NCI-H1930 (cell line): ENCODE measurements at regions not wholly inside any gene's neighbourhood (a gene's known extent, or its start where the extent isn't known, plus 50 kb on each side); places are given as distances from the start of the nearest gene placed in this dataset.

ENCODE experiments used
- DNase-seq, 2 experiments: peaks; one replicate each; lab custom pipeline; 2025; lab: John Stamatoyannopoulos, UW

DNA sequence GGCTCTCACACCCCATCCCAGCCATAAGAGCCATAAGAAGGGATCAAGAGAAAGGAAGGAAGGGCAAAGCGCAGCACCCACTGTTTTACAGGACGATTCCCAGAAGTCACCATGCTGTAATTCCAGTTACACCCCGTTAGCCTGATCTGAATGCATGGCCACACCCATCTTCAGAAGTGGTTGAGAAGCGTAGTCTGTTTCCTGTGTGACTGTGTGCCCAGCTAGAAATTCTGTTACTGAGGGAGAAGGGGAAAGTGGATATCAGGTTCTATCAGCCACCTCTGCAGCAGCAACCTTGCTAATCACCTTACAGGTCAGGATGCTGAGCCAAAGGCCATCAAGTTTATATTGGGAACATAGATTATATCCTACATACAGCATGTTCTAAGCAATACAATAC, 260.0 kb downstream of the ABHD5 start:
- DNase-seq, result no peak

DNA sequence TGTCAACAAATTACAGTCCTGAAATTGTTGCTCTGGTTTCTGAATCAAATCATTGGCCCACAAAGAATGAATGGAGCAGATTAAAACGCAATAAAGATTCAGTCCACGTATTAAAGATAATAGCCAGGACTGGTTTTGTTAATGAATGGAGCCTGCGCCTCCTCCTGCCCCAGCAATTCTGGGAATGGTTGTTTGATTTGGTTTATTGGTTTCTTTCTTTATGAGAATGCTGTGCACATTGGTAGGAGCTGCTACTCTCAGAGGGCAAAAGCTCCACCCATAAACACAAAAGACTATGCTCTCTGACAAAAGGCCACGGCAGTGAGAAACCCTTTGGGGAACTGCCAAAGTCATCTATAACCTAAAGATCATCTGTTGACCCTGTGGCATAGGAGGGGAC, 261.1 kb downstream of the ABHD5 start:
- no peak for DNase-seq

DNA sequence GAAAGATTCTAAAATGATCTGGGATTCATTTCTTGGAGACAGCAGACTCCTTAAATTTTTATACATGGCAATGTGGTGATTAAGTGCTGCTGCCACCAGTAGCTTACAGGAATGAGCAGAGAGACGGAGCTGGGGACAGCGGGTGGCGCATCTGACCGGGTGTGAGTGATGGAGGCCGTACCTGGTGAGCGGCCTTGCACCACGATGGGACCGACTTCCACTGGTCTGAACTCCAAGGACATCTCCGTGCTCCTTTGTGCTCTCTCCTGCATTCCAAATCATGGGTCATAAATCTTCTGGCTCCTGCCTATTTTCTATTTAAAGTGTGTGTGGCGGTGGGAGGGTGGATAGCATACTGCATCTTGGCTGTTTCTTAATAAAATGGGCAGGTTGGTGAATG, 262.6 kb downstream of the ABHD5 start:
- no peak for DNase-seq

DNA sequence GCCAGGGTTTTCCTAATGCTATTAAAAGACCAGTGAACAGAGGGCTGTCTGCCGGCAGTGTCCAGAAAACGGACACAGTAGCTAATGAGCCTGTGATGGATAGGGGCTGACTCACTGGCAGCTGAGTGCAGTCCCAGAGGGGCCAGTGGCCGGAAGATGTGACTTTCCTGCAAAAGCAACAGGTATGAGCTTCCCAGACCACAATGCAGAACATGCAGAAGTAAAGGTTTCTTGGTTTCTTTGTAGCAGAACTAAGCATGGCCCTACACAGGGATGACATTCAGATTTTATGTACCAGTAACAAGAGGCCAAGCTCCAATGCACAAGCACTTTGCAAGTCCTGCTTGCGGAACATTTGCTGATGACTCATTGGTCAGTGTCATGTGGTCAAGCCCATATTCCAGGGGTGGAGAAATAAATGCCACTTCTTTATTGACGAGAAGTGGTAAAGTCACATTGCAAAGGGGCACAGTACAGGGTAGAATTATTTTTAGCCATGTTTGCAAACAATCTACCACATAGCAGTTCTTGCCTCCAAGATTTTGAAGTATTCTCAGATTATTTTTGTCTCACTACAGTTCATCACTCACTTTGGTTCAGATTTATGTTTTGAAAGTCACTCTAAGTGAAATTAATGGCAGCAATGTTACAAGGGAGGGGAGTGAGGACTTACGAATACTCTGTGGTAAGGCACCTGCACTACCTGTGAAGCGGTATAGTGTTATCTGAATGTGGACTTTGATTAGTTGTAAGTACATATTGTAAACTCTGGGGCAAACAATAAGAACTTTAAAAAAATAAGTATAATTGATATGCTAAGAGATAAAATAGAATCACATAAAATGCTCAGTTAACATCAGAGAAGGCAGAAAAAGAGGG, 263.3 kb downstream of the ABHD5 start:
- no peak for DNase-seq

DNA sequence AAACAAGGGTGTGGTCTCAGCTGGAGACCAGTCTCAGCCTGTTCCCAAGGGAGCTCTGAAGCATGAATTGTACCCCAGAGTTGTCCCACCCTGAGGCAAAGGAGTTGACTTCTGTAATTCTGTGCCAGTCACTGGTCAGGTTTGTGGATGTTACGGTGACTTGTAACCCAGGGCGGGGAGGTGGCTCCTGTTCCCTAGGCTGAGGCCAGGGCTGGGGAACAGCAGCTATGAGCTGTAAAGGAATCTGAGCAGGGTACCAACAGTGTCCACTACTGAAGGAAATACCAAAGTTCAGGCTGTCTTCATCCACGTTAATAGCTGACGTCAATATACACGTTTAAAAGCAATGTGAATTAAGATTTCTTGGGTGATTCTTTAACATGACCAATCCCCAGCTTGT, 266.2 kb downstream of the ABHD5 start:
- no peak for DNase-seq

DNA sequence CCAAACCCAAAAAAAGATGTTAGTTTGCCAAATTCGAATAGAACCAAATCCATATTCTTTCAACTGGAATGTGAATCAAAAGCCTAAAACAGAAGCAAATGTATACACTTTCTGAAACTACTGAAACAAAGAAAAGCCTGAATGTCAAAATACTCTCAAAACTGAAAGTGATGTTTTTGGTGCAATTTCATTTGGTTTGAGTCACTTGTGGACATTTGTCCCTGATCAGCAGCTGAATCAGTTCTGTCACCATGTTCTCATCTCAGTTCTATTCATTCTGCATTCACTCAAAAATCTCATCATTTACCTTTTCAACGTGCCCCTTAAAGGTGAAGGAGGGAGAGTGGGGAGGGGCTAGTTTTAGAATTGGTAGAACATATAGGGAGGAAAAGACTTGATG, 266.8 kb downstream of the ABHD5 start:
- DNase-seq, result no peak

DNA sequence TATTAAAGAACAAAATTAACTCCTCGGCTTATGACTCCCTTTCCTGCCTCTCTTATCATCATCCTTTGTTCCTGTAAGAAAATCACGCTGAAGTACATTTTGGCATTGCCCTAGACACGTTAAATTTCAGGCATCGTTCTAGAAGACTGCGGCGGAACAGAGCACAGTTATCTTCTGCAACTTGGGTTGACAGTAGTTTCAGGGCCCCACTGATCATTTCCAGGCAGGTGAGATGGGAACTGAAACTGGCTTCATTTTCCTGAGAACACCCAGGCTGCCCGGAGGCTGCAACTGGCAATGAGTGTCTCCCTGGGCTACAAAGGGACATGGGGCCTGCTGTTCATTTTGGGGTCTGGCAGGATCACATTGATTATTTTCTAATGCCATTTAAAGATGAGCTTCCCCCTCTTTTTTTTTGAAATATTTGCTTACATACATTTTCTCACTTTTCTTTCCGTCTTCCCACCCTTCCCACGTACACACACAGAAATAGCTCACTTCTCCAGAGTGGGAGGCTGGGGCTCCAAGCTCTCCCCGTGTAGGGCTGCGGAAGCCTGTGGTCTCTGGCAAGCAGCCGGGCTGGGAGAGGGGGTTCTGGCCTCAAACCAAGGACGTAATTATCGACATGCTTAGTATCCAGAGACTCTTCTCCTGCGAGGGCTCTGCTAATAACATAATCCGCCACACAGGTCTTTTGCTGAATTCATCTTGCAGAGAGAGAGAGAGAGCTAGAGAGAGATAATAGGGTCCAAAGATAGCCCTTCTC, 267.4 kb downstream of the ABHD5 start:
- no peak for DNase-seq

DNA sequence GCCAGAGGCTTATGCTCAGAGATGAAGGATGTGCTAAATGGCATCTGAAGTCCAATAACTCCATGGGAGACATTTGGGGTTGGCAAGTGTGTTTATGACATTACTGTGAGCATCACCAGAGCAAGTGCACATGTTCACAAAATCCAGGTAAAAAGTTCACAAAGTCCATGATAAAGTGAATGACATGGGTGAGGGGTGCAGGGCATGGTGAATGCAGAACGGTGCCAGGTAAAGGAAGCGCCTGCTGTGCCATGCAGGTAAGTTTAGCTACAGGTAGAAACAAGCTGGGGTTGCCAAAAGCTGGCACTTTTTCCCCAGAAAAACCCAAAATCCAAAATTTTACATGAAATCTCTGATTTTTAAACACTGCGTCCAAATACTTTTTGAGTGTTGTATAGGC, 268.2 kb downstream of the ABHD5 start:
- DNase-seq, result no peak

DNA sequence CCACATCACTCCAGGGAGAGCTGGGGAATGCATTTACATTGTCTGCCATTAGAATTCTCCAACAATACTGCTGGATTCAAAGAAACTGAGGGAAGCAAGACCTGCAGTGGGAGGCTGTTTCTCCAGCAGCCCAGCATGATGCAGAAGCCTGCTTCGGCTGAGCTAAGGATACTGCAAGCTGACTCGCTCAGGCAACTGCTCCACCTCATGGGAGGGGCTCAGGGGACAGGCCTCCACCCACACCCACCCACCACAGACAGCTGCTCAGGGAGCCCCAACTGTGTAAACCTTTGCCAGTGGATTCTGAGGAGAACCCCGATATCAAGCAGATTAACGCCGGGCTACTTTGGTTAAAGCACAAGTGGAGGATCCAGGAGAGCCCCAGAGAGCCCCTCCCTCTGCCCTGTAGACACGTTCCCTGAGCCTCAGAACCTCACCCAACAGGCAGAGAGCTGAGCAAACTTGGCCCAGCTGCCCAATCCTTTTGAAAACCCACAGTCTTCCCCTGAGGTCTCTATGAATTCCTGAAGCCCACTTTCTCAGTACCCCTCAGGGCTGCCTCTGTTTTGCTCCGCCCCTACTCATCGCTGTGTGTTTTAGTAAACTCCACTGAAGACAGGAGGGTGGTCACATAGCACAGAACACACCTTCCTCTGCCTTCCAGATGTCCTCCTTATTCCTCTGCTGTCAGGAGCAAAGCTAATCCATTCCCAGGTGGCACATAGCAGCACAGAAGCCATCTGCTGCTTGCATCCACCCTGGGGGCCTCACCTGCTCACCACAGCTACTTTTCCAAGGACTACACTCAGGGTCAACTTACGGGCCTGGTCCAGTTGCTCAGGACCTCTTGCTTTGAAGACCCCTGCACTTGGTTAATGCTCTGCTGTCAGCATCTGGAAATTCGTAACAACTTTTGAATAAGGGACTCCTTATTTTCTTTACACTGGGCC, 269.0 kb downstream of the ABHD5 start:
- DNase-seq, result no peak

DNA sequence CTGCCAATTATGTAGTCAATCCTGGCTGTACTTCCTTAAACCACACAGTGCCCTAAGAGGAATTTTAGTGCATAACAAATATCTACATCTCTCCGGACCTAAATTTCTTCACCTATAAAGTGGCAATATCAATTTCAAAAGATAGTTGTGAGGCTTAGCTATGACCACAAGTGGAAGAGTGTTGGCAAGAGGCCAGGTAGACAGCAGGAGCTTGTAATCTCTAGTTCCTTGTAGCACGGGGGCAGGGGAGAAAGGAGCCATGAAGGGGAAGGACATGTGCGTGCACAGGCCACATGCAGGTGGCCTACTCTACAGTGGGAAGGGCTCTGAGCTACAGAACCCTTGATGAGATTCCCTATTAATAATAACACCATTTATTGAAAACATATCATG, 269.7 kb downstream of the ABHD5 start:
- DNase-seq, result no peak

DNA sequence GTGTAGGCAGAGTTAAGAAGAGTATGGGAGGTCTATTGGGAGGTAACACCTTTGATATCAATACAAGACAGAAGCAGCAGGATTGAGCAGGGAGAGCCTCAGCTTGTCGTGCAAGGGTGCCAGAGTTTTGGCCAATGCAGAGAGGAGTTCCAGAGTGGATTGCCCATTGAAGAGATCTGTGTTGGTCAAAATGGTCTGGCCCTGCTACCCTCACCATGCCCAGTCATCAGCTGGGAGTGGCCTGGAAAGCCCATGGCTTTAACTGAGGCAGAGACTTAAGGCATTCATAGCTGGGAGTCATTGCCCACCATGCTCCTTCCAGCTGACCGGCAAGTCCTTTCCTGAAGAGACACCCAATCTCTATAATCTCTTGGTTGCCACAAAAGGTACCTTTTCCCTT, 271.3 kb downstream of the ABHD5 start:
- no peak for DNase-seq

DNA sequence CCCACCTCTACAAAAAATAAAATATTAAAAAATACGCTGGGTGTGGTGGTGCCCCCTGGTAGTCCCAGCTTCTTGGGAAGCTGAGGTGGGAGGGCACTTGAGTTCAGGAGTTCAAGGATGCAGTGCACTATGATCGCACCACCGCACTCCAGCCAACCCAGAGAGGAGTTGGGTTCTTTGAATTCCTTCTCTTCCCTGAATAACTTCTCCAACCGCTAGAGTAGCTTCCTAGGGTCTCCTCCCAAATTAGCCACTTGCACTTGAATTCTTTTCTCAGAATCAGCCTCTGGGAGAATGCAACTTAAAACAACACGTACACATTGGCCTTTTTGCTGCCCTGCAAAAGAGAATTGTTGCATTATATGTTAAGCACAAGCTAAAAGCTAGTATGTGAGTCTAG, 272.5 kb downstream of the ABHD5 start:
- DNase-seq, result no peak

DNA sequence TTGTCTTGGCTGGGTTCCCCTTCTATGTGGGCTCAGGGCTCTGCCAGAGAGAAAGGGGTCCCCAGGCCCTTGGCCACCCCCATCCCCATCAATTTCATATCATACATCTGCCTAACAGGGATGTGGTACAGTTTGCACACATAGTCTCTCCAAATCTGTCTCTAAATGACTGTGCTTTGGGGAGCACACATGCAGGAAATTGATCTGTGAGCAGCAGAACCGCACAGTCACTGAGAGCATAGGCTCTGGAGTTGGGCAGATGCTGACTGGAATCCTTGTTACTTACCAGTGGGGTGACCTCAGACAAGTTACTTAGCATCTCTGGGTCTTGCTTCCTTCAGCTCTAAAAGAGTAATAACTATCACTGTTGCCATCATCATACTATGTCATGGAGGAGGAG, 273.9 kb downstream of the ABHD5 start:
- no peak for DNase-seq

DNA sequence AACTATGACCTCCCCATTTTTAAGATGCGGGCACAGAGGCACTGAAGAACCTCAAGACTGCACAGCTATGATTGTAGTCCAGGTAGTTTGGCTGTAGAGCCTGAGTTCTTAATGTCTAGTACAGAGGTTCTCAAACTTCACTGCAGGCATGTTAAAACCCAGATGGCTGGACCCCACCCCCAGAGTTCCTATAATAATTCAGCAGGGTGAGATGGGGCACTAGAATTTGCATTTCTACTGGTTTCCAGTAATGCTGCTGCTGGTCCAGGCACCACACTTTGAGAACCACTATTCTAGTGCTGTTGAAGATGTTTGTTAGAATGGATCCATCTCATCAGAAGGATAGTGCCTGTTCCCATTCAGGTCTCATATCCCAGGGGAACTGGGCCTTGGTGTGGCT, 274.9 kb downstream of the ABHD5 start:
- no peak for DNase-seq

DNA sequence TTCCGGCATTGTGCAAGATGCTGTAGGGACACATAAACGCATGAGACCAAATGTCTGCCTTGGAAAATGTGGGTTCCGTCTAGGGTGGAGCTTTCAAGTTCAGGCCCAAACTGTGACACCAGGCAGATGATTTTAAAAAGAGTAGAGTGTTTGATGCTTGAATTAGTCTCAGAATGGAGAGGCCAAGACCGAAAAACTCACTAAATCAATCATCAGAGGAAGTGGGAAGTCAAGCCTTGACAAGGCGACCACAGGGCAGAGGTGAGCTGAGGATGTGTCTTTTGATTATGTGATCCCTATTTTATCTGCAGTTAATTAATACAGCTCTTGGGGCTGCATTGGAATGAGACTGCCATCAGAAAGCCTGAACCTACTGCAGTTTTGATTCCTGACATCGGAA, 275.4 kb downstream of the ABHD5 start:
- no peak for DNase-seq

DNA sequence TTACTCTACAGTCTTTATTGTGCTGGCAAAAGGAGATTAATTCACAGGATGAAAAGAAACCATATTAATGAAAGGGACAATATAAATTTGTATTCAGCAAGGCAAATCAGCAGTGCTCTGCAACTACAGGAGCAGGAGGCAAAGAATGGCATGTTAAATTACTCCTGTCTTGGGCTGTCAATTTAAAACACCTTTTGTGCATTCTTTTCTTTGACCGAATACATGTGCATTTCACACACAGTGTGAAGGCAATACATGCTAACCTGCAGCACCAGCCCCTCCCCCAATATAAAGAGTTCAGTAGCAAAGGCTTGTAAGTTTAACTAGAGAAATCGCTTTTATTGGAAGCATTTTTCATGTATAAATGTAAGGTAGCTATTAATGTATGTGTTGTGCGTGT, 275.2 kb upstream of the TOPAZ1 start:
- DNase-seq, result no peak

DNA sequence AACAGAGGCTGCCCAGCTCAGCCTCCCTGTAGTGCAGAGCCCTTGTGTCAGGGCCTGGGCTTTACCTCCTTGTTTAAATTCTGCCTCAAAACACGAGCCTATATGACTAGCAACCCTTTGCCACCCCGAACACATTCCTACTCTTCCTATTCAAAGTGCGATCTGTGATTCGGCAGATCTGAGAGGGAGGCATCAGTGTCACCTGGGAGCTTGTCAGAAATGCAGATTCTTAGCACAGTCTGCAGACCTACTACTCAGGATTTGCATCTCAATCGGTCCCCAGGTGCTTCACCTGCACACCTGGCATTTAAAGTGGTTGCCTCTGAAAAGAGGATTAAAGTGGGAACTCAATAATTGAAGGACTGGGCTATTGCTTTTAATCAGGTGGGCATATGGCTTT, 273.2 kb upstream of the TOPAZ1 start:
- no peak for DNase-seq

DNA sequence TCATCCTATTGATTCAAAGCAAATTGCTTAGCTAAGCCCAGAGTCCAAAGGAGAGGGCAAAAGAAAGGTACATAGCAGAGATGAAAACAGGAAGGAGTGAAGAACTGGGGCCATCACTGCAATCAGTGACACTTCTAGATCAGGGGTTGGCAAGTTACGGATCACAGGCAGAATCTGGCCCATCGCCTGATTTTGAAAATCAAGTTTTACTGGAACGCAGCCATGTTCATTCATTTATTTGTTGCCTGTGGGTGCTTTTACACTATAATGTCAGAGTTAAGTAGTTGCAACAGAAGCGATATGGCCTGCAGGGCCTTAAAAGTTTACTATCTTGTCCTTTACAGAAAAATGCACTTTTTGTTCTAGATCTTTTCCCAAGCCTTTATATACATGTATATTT, 271.7 kb upstream of the TOPAZ1 start:
- DNase-seq, result no peak

DNA sequence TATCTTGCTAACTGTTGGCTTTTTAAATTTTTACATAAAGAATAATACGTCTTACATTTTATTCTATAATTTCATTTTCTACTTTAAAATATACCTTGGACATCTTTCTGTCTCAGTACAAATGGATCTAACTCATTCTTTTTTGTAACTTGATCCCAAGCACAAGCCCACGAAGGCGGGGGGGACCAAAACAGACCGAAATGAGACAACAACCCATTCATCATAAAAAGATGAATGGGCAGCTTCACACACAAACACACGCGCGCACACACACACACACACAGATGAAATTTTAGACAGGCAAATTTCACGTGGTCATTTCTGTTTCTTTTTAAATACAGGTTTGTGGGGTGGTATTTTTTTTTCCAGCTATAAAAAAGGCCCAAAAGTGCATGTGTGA, 271.3 kb upstream of the TOPAZ1 start:
- DNase-seq, result no peak

DNA sequence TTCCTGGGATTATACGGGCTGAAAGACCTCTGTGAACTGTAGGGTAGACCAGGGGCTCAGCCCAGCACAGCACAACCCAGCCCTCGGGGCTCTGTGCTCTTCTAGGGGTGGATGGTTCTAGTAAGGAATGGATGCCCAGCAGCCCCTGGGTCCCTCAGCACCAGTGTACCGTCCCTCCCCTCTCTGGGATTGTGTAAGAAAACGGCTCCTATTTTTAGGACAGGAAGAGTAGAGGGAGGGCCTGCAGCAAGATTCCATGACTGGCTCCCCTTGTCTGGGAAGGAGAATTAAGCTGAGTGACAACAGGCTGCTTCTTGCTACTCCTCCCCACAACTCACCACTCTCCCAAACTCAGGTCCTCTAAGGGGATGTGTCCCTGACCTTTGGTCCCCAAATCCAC, 270.8 kb upstream of the TOPAZ1 start:
- no peak for DNase-seq

DNA sequence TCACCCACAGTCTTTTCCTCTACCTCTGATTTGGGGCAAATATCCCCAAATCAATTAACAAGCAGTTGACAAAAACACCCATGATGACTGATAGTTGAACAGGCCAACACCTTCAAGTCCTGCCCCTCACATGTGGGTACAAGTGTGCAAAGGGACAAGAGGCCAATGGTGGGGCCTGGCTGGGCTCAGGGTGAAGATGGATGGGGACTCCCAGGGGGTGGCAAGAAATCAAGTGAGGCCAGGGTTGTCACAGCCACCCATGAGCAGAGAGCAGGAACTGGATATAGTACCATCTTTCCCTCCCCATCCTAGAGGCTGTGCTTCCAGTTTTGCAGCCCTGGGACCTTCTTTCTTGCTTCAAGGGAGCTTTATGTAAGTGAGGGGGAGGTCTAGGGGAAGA, 270.2 kb upstream of the TOPAZ1 start:
- DNase-seq, result no peak

DNA sequence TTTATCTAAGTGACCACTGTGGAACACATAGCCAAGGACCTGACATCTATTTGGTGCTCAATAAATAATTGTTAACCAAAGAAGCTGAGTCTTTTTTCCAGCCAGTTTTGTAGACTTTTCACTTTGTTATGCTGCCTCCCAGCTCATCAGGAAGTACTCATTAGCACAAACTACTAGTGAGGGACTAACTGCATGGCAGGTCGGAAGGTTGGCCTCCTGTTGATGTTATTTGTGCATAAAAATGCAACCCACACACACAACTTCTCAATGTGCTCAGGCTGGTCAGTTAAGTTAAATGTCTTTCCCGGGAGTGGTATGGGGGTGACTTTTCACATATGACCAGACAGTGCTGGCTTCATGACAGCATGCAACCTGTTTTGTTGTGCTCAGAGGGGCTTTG, 263.0 kb upstream of the TOPAZ1 start:
- DNase-seq, result no peak
